IMR-90 (cell line): ENCODE measurements at regions not wholly inside any gene's neighbourhood (a gene's known extent, or its start where the extent isn't known, plus 50 kb on each side); places are given as distances from the start of the nearest gene placed in this dataset.

Source experiments
- ATAC-seq: fragments of 200-7000 bp; cut with Tn5 transposase; 2 replicates; pipeline ENCODE4 v1.9.1; 2020; ENCODE audit warnings: low read depth, mild to moderate bottlenecking, moderate library complexity
- BruUV-seq: library from RNA; stranded (reverse); fragments of 400-500 nt; replicated peaks from 2 replicates; lab custom pipeline; 2021; lab: Mats Ljungman, UMichigan
- CTCF ChIA-PET: fragments of 300-600 bp; formaldehyde crosslinking; extraction: SDS; loops from one replicate; lab custom pipeline; 2021; ENCODE audit warnings: antibody characterized with exemption; lab: Yijun Ruan, JAX
- POLR2A ChIA-PET: fragments of 300-600 bp; sonication (Branson Sonifier 250); formaldehyde crosslinking; loops from one replicate; lab custom pipeline; 2022; ENCODE audit warnings: antibody characterized with exemption; ENCODE audit not compliant: unreplicated experiment; lab: Charles Lee
- DNase-seq: peaks from one replicate; pipeline ENCODE4 v3.0.0; 2013
- H2AFZ ChIP-seq: replicated peaks from 2 replicates; pipeline ENCODE3; 2013; ENCODE audit warnings: low read length, mild to moderate bottlenecking; ENCODE audit not compliant: poor library complexity
- H2AK5ac ChIP-seq: 2 replicates; pipeline ENCODE4 v1.6.1; 2013; ENCODE audit warnings: low read depth, low read length, inconsistent platforms
- H2AK9ac ChIP-seq: replicated peaks from 2 replicates; pipeline ENCODE3; 2013; ENCODE audit warnings: mild to moderate bottlenecking, low read depth, low read length, moderate library complexity; ENCODE audit not compliant: poor library complexity
- H2BK120ac ChIP-seq: 2 replicates; pipeline ENCODE4 v1.6.1; 2013; ENCODE audit warnings: low read depth, low read length, inconsistent platforms
- H2BK15ac ChIP-seq: 3 replicates; pipeline ENCODE4 v1.6.1; 2013; ENCODE audit warnings: low read depth, low read length, inconsistent platforms
- H2BK20ac ChIP-seq: 2 replicates; pipeline ENCODE4 v1.6.1; 2013; ENCODE audit warnings: low read depth, mild to moderate bottlenecking, inconsistent platforms, low read length, moderate library complexity
- H2BK5ac ChIP-seq: 2 replicates; pipeline ENCODE4 v1.6.1; 2013; ENCODE audit warnings: mild to moderate bottlenecking, low read depth, low read length, inconsistent platforms; ENCODE audit not compliant: poor library complexity, severe bottlenecking
- H3K14ac ChIP-seq: replicated peaks from 2 replicates; pipeline ENCODE4 v1.6.1; 2013; ENCODE audit warnings: low read depth, low read length, inconsistent platforms
- H3K18ac ChIP-seq: 2 replicates; pipeline ENCODE4 v1.6.1; 2013; ENCODE audit warnings: low read depth, low read length, control low read depth
- H3K23ac ChIP-seq: 2 replicates; pipeline ENCODE4 v1.6.1; 2013; ENCODE audit warnings: low read depth, low read length, inconsistent platforms
- H3K27ac ChIP-seq: 2 replicates; pipeline ENCODE4 v1.5.1; 2013; ENCODE audit warnings: mild to moderate bottlenecking, control low read depth, low read length; ENCODE audit not compliant: insufficient read depth
- H3K27me3 ChIP-seq: 2 replicates; pipeline ENCODE4 v1.6.1; 2013; ENCODE audit warnings: low read length; ENCODE audit not compliant: control insufficient read depth, insufficient read depth
- H3K36me3 ChIP-seq: 2 replicates; pipeline ENCODE4 v1.6.1; 2013; ENCODE audit warnings: low read length, mixed read lengths; ENCODE audit not compliant: control insufficient read depth, insufficient read depth
- H3K4ac ChIP-seq: 2 replicates; pipeline ENCODE4 v1.6.1; 2013; ENCODE audit warnings: low read depth, low read length, inconsistent platforms
- H3K4me1 ChIP-seq: 2 replicates; pipeline ENCODE4 v1.6.1; 2013; ENCODE audit warnings: low read length, mixed read lengths; ENCODE audit not compliant: control insufficient read depth, insufficient read depth
- H3K4me2 ChIP-seq: 2 replicates; pipeline ENCODE4 v1.6.1; 2013; ENCODE audit warnings: low read depth, mild to moderate bottlenecking, control low read depth, low read length, moderate library complexity
- H3K4me3 ChIP-seq: 2 replicates; pipeline ENCODE4 v1.5.1; 2013; ENCODE audit warnings: low read depth, mild to moderate bottlenecking, control low read depth, low read length, moderate library complexity; ENCODE audit not compliant: insufficient read depth
- H3K56ac ChIP-seq: 2 replicates; pipeline ENCODE4 v1.6.1; 2013; ENCODE audit warnings: low read length, inconsistent platforms; ENCODE audit not compliant: insufficient read depth; ENCODE audit errors: extremely low read depth
- H3K79me1 ChIP-seq, 2 experiments: 2 replicates each; pipeline ENCODE4 v1.6.1; 2013; ENCODE audit warnings: low read length in 2 of 2, inconsistent platforms in 1 of 2, low read depth in 1 of 2
- H3K9ac ChIP-seq: 2 replicates; pipeline ENCODE4 v1.6.1; 2013; ENCODE audit warnings: low read depth, low read length, control low read depth
- H3K9me1 ChIP-seq: 2 replicates; pipeline ENCODE4 v1.6.1; 2013; ENCODE audit warnings: low read length, inconsistent platforms; ENCODE audit not compliant: insufficient read depth
- H3K9me3 ChIP-seq: 2 replicates; pipeline ENCODE4 v1.6.1; 2013; ENCODE audit warnings: low read length; ENCODE audit not compliant: control insufficient read depth, insufficient read depth
- H4K20me1 ChIP-seq: 2 replicates; pipeline ENCODE4 v1.6.1; 2013; ENCODE audit warnings: low read length, inconsistent platforms; ENCODE audit not compliant: insufficient read depth
- H4K5ac ChIP-seq: 2 replicates; pipeline ENCODE4 v1.6.1; 2013; ENCODE audit warnings: mild to moderate bottlenecking, low read depth, low read length, control low read depth
- H4K8ac ChIP-seq, 2 experiments: 2 replicates each; pipeline ENCODE4 v1.6.1; 2013; ENCODE audit warnings: low read depth in 2 of 2, low read length in 2 of 2, control low read depth in 1 of 2, inconsistent platforms in 1 of 2
- H4K91ac ChIP-seq: 2 replicates; pipeline ENCODE4 v1.6.1; 2013; ENCODE audit warnings: low read depth, low read length, inconsistent platforms; ENCODE audit not compliant: insufficient read depth
- FOS ChIP-seq: fragments of 150-350 bp; IDR thresholded peaks from 2 replicates; pipeline ENCODE4 v1.6.1; 2016; ENCODE audit warnings: low read depth, low read length
- NFE2L2 ChIP-seq: fragments of 150-350 bp; IDR thresholded peaks from 2 replicates; pipeline ENCODE4 v1.6.1; 2016; ENCODE audit warnings: low read depth, mild to moderate bottlenecking, low read length
- POLR2A ChIP-seq: IDR thresholded peaks from 2 replicates; pipeline ENCODE4 v1.6.1; 2012; ENCODE audit warnings: mild to moderate bottlenecking, low read depth, low read length
- RFX5 ChIP-seq: IDR thresholded peaks from 2 replicates; pipeline ENCODE4 v1.8.0; 2012; ENCODE audit warnings: low read depth, mild to moderate bottlenecking, low read length, moderate library complexity
- SMC3 ChIP-seq: fragments of 150-350 bp; IDR thresholded peaks from 2 replicates; pipeline ENCODE4 v1.6.1; 2016; ENCODE audit warnings: low read depth, mild to moderate bottlenecking, antibody characterized with exemption, low read length, moderate library complexity
- dilution Hi-C: fragments of 300-500 bp; cut with HindIII; formaldehyde crosslinking; loops from one replicate; pipeline ENCODE4 v1.14.3; 2018; ENCODE audit warnings: low sequenced_read_pairs; ENCODE audit not compliant: unreplicated experiment
- in situ Hi-C: fragments of 300-500 bp; cut with MboI; formaldehyde crosslinking; loops from 3 replicates; pipeline ENCODE4 v1.14.3; 2019; ENCODE audit warnings: low sequenced_read_pairs, inconsistent platforms, mixed read lengths
- intact Hi-C: fragments of 100-400 bp; cut with micrococcal nuclease; formaldehyde crosslinking; loops from 2 replicates; pipeline ENCODE4 v1.10.0; 2022
- TF ChIP-seq, protein P1 (sequence below): conservative IDR thresholded peaks from 2 replicates; pipeline ENCODE4 v1.5.1; 2012; ENCODE audit warnings: mild to moderate bottlenecking, low read depth, low read length, improper control_type of control experiment
- TF ChIP-seq, protein P2 (sequence below): fragments of 150-350 bp; IDR thresholded peaks from 2 replicates; pipeline ENCODE4 v1.6.1; 2016; ENCODE audit warnings: low read depth, mild to moderate bottlenecking, low read length, moderate library complexity, borderline replicate concordance

DNA sequence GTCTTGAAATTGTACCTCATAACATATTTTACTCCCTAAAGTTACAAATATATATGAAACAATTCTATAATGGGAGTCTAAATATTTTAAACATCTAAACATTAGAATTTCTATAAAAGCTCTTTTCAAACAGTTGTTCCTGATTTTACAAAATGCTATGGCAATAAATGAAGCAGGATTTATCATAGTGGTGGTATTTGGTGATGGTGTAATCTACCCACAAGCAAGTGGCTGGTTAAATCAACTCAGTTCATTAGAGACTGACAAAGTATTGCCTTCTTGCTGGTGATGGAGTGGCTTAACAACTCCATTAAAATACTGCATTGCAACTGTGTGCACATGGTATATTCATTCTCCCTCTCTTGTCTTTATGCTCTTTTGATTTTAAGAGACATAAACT lies 138.9 kb downstream of the PMAIP1 start:
- Histone ChIP-seq H2BK15ac (no peak overlapping the region), H4K20me1 (no peaks in the 10 kb centered on the region), H3K14ac (no peak overlapping the region), H3K27me3 (no peaks in the 10 kb centered on the region), H3K56ac (no peak overlapping the region), H4K8ac (no peak overlapping the region), H3K4me3 (no peak overlapping the region), H2BK120ac (no peak overlapping the region), H2BK20ac (no peak overlapping the region), H4K5ac (no peak overlapping the region), H3K4me1 (no peaks in the 10 kb centered on the region; the same call in 1 of the 2 replicates), H3K4ac (no peak overlapping the region), H2AK5ac (no peak overlapping the region), H3K27ac (no peak overlapping the region), H3K18ac (no peak overlapping the region), H3K36me3 (no peaks in the 10 kb centered on the region), H3K9ac (no peak overlapping the region), H2AFZ (no peak overlapping the region), H4K91ac (no peak overlapping the region), H2AK9ac (no peak overlapping the region), H3K4me2 (no peak overlapping the region), H2BK5ac (no peak overlapping the region), H3K79me1 (no peaks in the 10 kb centered on the region), H3K9me3 (no peaks in the 10 kb centered on the region), H3K23ac (no peak overlapping the region), H3K9me1 (no peaks in the 10 kb centered on the region)
- no TSS peak for BruUV-seq
- DNase-seq (no peak), ATAC-seq (no peak; the same call in 1 of the 2 replicates)
- ChIA-PET POLR2A (no interaction called here), CTCF (no interaction called here)
- in situ Hi-C loops: no loop called here
- intact Hi-C loops: no loop called here
- dilution Hi-C loops: no loop called here
- TF ChIP-seq NFE2L2 (no peak), POLR2A (no peak), RFX5 (no peak), SMC3 (no peak), FOS (no peak)
- TF ChIP-seq, protein P1, sequence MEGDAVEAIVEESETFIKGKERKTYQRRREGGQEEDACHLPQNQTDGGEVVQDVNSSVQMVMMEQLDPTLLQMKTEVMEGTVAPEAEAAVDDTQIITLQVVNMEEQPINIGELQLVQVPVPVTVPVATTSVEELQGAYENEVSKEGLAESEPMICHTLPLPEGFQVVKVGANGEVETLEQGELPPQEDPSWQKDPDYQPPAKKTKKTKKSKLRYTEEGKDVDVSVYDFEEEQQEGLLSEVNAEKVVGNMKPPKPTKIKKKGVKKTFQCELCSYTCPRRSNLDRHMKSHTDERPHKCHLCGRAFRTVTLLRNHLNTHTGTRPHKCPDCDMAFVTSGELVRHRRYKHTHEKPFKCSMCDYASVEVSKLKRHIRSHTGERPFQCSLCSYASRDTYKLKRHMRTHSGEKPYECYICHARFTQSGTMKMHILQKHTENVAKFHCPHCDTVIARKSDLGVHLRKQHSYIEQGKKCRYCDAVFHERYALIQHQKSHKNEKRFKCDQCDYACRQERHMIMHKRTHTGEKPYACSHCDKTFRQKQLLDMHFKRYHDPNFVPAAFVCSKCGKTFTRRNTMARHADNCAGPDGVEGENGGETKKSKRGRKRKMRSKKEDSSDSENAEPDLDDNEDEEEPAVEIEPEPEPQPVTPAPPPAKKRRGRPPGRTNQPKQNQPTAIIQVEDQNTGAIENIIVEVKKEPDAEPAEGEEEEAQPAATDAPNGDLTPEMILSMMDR: no peak
- TF ChIP-seq, protein P2, sequence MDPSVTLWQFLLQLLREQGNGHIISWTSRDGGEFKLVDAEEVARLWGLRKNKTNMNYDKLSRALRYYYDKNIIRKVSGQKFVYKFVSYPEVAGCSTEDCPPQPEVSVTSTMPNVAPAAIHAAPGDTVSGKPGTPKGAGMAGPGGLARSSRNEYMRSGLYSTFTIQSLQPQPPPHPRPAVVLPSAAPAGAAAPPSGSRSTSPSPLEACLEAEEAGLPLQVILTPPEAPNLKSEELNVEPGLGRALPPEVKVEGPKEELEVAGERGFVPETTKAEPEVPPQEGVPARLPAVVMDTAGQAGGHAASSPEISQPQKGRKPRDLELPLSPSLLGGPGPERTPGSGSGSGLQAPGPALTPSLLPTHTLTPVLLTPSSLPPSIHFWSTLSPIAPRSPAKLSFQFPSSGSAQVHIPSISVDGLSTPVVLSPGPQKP: no peak
